GDM1 (cell line): ENCODE measurements at regions not wholly inside any gene's neighbourhood (a gene's known extent, or its start where the extent isn't known, plus 50 kb on each side); places are given as distances from the start of the nearest gene placed in this dataset.

ENCODE experiments used
- DNase-seq: peaks from one replicate; lab custom pipeline; 2025; lab: John Stamatoyannopoulos, UW

GRCh38 chrX:13266641-13267345 lies 53.1 kb downstream of the ATXN3L start:
- DNase-seq: no peak

- DNase-seq: no peak
These were observed 54.2 kb downstream of the ATXN3L start for GRCh38 chrX:13265549-13266132.

GRCh38 chrX:13265111-13265510 lies 54.7 kb downstream of the ATXN3L start:
- no peak for DNase-seq

- DNase-seq: no peak
These were observed 56.1 kb downstream of the ATXN3L start for GRCh38 chrX:13263560-13264251.

- no peak for DNase-seq
These were observed 58.5 kb downstream of the ATXN3L start for GRCh38 chrX:13261348-13261747.

GRCh38 chrX:13260598-13260997 lies 59.3 kb downstream of the ATXN3L start:
- no peak for DNase-seq

GRCh38 chrX:13258725-13259124 lies 61.1 kb downstream of the ATXN3L start:
- DNase-seq: no peak

GRCh38 chrX:13258052-13258444 lies 61.8 kb downstream of the ATXN3L start:
- no peak for DNase-seq

GRCh38 chrX:13257223-13258051 lies 62.4 kb downstream of the ATXN3L start:
- DNase-seq: peak; percentile 0

GRCh38 chrX:13256603-13257002 lies 63.2 kb downstream of the ATXN3L start:
- no peak for DNase-seq

- DNase-seq: no peak
These were observed 65.0 kb downstream of the ATXN3L start for GRCh38 chrX:13254870-13255269.

GRCh38 chrX:13254076-13254785 lies 65.6 kb downstream of the ATXN3L start:
- DNase-seq: peak; percentile 19

- no peak for DNase-seq
These were observed 66.6 kb downstream of the ATXN3L start for GRCh38 chrX:13253223-13253622.

- DNase-seq: no peak
These were observed 67.1 kb downstream of the ATXN3L start for GRCh38 chrX:13252726-13253125.

GRCh38 chrX:13250826-13251580 lies 68.8 kb downstream of the ATXN3L start:
- DNase-seq: no peak

GRCh38 chrX:13248867-13249486 lies 70.9 kb downstream of the ATXN3L start:
- no peak for DNase-seq

GRCh38 chrX:13239272-13239671 lies 80.6 kb downstream of the ATXN3L start:
- DNase-seq: peak; percentile 3

- DNase-seq: peak; percentile 44
These were observed 83.9 kb downstream of the ATXN3L start for GRCh38 chrX:13235930-13236329.

GRCh38 chrX:13232484-13232883 lies 87.4 kb downstream of the ATXN3L start:
- DNase-seq: no peak

GRCh38 chrX:13226214-13226613 lies 93.6 kb downstream of the ATXN3L start:
- no peak for DNase-seq
